Posterior vena cava (tissue), 2 donors: ENCODE measurements at regions not wholly inside any gene's neighbourhood (a gene's known extent, or its start where the extent isn't known, plus 50 kb on each side); places are given as distances from the start of the nearest gene placed in this dataset.

Source experiments
- DNase-seq: peaks from one replicate; pipeline ENCODE4 v3.0.0-alpha.2; 2020; ENCODE audit warnings: low spot score
- intact Hi-C, 2 donors: fragments of 100-400 bp; cut with DNase I; formaldehyde crosslinking; loops; one replicate each; pipeline versions ENCODE4 v1.14.1 to v1.14.2; 2022 to 2023
- donor health status: DM: yes; HTN: yes; CAD: no.
- donor health status: DM: yes; HTN: yes; CAD: no.

- no peak for DNase-seq
- intact Hi-C loops: no loop called here
Measured at GRCh38 chr2:146365041-146365440, 1479.8 kb upstream of the ACVR2A start.

DNA sequence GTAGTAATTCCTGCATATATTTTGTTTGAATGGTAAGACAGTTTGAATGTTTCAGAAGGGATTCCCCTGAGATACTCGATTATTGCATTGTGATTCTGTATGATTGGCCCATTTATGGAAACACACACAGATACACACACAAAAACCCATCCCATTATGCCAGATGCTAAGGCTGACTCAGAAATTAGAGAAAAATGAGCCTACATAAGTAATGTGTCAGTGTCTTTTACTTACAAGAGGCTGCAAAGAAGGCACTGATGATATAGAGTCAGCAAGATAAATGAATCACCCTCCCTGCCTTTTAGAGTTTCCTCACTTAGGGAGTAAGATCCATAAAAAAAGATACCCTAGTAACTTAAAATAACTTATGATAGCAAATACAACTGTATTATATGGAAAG is 1481.1 kb upstream of the ACVR2A start:
- intact Hi-C loops: no loop called here
- DNase-seq: no peak

DNA sequence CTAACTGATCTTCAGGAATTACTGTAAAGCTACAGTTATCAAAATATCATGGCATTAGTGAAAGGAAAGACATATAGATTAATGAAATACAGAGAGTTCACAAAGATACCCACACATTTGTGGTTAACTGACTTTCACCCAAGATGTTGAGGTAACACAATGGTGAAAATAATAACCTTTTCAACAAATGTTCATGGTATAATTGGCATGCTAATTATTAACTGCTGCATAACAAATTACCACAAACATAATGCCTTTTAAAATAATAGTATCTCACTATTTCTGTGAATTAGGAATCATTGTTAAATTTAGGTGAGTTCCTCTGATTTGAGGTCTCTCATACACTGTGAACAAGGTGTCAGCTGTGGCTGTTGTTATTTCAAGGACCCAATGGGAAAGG is 1493.1 kb upstream of the ACVR2A start:
- intact Hi-C loops: no loop called here
- no peak for DNase-seq

DNA sequence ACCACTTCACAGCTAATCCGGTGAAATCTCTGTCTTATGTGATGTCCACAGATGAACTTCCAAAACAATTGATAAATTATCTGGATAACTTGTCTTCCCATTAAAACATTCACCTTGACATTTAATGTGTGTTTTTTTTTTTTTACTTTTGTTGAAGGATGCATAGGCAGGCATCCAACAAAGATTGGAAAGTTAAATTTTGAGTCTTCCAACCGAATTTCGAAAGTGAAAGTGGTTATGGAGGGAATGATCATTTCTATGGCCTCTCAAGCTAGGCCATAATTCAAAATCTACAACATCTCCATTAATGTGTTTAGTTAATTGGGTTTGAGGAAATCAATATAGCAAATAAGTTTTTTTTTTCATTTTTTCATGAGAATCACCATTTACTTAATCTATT is 1495.5 kb upstream of the ACVR2A start:
- no peak for DNase-seq
- intact Hi-C loops: loop anchor here in 1 of 2 donors (5.0 kb wide), 1 partner anchor 267 kb away; no protein-coding TSS in a partner anchor

DNA sequence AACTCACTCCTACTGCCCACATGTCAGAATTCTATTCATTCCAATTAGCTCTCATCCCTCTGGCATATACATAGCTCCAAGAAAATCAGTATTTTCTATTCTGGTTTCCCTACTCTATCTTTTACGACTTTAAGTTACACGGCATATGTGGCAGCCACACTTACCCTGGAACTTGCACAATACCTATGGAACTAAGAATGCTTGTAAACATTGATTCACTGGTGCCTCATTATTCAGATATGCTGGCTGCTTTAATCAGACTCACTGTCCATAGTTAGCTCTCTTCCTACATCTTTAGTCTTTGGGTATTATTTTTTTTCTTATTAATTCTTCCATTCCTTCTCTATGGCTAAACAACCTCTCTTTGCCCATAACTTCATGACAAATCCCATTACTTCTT is 1519.9 kb upstream of the ACVR2A start:
- intact Hi-C loops: no loop called here
- DNase-seq: no peak

DNA sequence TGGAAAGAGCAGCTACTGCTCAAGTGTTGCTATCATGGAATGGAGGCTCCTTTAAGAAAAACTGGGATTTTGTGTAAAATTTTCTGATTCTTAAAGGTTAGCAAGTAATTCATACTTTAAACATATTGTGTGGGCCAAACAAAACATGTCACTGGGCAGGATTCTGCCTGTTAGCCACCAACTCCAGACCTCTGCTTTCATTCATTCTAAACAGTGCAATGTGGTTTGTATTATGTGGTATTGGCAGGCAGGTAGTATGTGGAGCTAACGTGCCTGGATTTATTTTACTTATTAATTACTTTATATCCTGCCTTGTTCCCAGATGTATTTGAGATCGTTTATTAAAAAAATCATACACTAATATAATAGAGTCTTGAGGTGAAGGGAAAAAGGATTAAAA is 1521.3 kb upstream of the ACVR2A start:
- intact Hi-C loops: no loop called here
- no peak for DNase-seq

GRCh38 chr2:146321175-146321574 is 1523.7 kb upstream of the ACVR2A start:
- DNase-seq: no peak
- intact Hi-C loops: no loop called here

- intact Hi-C loops: no loop called here
Measured at GRCh38 chr2:146317959-146318358, 1526.9 kb upstream of the ACVR2A start.

DNA sequence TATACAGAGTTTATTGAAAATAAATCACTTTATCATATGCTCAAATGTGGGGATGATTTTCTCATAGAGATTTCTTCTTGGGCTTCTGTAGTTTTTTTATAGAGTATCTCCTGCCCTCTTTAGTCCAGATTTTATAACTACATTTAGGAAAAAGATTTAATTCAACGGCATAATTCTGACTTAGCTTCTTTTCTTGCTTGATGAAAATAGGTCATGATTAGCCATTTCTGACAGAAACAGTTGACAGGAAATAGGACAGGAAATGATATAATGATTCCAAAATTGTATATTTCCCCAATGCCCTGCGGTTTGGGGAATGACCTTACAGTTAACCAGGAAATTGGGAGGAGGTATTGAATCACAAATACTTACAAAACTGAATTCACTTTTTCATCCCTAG is 1531.9 kb upstream of the ACVR2A start:
- intact Hi-C loops: no loop called here

More at GRCh38 chr2:146317959-146318358, 1526.9 kb upstream of the ACVR2A start:
- DNase-seq: no peak

DNA sequence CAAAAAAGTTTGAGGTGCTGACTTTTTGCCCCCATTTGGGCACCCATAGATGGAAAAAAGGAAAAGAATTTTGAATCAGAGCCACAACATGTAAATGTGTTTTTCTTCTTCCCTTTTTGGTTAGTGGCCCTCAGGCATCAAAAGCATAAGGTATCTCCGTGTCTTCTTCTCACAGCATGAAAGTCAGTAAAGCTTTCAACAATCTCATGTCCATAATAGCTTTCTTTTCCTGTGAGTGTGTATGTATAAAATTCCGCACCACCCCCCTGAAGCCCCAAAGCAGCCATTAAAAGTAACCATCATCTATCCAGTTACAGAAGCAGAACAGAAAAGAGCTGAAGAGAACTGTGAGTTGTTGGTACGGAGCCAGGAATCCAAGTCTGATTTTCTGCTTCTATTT is 1539.7 kb upstream of the ACVR2A start:
- intact Hi-C loops: loop anchor here in 1 of 2 donors (1.0 kb wide), 1 partner anchor 9 kb away; no protein-coding TSS in a partner anchor
- DNase-seq: no peak

More for the DNA sequence above, 1531.9 kb upstream of the ACVR2A start:
- no peak for DNase-seq

- intact Hi-C loops: no loop called here
- no peak for DNase-seq
Measured at GRCh38 chr2:146301287-146301686, 1543.5 kb upstream of the ACVR2A start.

DNA sequence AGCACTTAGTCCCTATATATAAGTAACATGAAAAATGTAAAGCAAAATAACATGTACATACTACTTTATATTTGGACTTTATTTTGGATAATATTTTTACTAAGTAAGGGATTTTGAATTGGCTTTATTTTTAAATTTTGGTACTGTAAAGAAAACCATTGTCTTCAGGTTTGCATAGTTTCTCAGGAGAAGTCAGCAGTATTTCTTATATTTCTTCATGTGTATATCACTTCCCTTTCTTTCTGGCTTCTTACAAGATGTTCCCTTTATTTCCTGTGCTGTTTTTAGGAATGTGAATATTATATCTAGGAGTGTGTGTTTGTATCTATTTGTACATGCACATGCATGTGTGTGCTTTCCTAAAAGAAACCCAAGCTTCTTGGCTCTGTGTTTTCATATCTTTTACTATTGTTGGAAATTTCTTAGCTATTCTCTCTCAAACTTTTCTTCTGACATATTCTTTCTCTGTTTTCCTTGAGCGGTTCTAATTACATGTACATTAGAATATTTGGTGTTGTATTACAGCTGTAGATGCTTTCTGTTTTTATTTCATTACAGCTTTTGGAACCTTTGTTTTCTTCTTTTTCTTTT is 1549.7 kb upstream of the ACVR2A start:
- no peak for DNase-seq
- intact Hi-C loops: no loop called here

DNA sequence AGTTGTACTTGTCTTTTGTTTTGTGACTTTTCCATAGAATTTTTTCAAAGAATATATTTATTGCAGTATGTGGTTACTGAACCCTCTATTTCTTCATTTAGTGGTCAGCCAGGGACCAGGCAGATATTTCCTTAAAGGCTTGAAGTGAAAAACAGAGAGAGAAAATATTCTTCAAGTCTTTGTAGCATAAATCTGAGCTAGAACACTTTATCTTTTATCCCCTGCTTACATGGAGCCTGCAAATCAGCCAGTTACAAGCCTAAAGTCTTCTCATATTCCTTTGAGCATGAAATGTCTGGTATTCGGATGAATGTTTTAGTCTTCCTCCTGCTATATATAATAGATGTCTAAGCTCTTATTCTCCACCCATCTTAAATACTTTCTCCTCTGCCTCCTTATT is 1557.5 kb upstream of the ACVR2A start:
- DNase-seq: no peak
- intact Hi-C loops: no loop called here

DNA sequence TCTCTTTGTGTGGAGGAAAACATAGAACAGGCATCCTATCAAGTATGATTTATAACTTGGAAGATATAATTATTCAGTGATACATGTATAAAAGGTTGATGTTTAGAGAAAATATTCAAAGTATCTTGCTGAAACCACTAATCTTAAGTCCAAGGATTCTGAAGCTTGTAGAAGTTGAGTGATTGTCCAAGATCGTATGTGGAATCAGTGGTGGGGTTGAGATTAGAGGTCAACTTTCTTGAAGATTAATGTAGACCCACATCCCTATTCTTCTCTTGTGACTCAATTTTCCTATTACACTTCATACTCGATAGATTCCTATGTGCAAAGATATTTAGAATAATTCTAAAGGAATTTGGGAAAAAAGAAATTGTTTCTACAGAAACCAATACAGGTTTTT is 1565.9 kb upstream of the ACVR2A start:
- intact Hi-C loops: no loop called here
- DNase-seq: no peak

DNA sequence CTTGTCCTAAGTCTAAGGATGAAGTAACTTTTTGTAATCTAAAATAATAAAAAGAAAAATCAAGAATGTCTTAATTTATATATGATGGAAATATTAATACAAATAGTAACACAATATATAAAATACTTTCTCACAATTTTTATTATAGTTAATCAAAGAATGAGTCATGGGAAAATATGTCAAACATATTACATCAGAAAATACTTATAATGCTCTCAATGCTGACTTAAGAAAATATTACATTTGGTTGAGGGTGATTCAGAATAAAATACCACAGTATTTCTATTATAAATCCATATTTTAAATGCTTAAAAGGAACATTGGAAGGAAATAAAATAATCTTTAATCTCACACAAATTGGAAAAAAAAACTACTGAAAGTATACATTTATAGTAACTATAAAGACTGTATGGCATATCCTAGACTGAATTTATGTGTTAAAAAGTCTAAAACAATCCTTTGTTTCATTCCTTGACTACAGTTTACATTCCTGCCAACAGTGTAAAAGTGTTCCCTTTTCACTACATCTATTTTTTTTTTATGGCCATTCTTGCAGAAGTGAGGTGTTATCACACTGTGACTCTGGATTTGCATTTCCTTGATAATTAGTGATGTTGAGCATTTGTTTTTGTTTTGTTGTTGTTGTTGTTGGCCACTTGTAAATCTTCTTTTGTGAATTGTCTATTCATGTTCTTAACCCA is 1573.5 kb upstream of the ACVR2A start:
- intact Hi-C loops: no loop called here
- DNase-seq: no peak

DNA sequence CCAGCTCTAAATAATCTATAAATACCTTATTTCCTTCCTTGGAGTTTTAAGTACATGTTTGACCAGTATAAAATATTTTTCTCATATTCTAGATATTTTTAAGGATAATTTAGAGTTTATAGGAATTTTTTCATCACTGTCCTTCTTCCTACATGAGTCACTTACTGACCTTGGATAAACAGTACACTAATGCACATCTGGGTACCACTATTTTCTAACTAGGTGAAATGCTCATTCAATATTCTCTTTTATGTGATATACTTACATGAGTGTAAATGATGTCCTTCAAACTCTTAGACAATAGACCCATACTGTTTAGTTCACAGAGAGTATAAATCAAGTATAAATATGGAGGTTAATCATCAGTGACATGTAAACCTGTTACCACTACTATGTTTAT is 1574.2 kb upstream of the ACVR2A start:
- intact Hi-C loops: no loop called here
- DNase-seq: no peak

- intact Hi-C loops: no loop called here
- DNase-seq: no peak
Measured at GRCh38 chr2:146267093-146267492, 1577.7 kb upstream of the ACVR2A start.

DNA sequence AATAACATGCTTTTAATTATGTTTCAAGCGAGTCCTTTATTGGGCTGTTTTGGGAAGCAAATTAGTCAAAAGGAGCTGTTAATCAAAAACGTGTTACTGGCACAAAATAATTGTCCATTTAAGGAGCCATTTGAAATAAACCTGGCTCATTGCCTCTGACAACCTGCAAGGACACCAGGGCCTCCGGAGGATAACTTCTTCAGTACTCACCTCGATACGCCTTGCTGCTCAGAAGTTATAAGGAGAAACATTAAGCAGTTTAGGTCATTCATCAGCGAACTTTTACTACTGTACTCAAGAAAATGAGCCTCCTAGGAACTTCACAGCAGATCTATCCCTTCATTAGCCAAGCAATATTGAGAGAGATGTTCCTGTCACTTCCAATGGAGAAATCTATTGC is 1579.2 kb upstream of the ACVR2A start:
- intact Hi-C loops: no loop called here
- no peak for DNase-seq

DNA sequence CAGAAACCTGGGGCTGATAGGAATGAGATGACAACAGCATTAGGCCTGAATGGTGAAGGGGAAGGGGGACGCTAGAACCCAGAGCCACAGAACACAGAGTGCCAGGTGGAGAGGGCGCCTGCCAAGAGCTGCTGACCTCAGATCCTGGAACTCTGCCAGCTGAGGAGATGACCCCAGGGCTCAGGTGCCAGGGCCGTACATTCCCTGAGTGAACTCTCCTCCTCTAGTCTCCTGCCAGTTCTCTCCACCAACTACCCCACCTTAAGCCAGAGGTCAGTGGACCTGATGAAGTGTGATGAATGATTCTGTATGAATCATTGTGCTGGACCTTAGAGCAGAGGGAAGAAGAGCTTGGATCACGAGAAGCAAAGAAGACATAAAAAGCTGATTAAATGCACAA is 1582.2 kb upstream of the ACVR2A start:
- intact Hi-C loops: no loop called here
- no peak for DNase-seq

GRCh38 chr2:146260551-146260950 is 1584.3 kb upstream of the ACVR2A start:
- DNase-seq: no peak

GRCh38 chr2:146259816-146260215 is 1585.0 kb upstream of the ACVR2A start:
- no peak for DNase-seq
- intact Hi-C loops: no loop called here

More at GRCh38 chr2:146260551-146260950, 1584.3 kb upstream of the ACVR2A start:
- intact Hi-C loops: no loop called here
